ENCODE measurements at regions not wholly inside any gene's neighbourhood (a gene's known extent, or its start where the extent isn't known, plus 50 kb on each side); places are given as distances from the start of the nearest gene placed in this dataset.
A peak's percentile ranks its signal among the peaks of the same experiment; 100 is the strongest.

- H3K27ac ChIP-seq = no peak overlapping the region
- no peaks in the 10 kb centered on the region for H3K9me3 ChIP-seq
- intact Hi-C loops (cut with DNase I) = no loop called here
- no peaks in the 10 kb centered on the region for H3K36me3 ChIP-seq
- peaks cover 0 to 4% (median 0%) of the 10 kb centered on the region in 7 donors for H3K27me3 ChIP-seq
- TF ChIP-seq, protein P1, sequence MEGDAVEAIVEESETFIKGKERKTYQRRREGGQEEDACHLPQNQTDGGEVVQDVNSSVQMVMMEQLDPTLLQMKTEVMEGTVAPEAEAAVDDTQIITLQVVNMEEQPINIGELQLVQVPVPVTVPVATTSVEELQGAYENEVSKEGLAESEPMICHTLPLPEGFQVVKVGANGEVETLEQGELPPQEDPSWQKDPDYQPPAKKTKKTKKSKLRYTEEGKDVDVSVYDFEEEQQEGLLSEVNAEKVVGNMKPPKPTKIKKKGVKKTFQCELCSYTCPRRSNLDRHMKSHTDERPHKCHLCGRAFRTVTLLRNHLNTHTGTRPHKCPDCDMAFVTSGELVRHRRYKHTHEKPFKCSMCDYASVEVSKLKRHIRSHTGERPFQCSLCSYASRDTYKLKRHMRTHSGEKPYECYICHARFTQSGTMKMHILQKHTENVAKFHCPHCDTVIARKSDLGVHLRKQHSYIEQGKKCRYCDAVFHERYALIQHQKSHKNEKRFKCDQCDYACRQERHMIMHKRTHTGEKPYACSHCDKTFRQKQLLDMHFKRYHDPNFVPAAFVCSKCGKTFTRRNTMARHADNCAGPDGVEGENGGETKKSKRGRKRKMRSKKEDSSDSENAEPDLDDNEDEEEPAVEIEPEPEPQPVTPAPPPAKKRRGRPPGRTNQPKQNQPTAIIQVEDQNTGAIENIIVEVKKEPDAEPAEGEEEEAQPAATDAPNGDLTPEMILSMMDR (IDR thresholded peaks at IDR 0.05) = peak in 1 of 9 donors; percentile 6
- no peak for DNase-seq
- peak in 3 of 8 donors; percentile 39 to 76 (median 71) for ATAC-seq
- H3K4me3 ChIP-seq = no peak overlapping the region
- WGBS, 2 donors = 18 to 32% methylated on average over 3 of the region's 3 CpGs
- H3K4me1 ChIP-seq = no peaks in the 10 kb centered on the region
Measured at GRCh38 chr10:2081501-2081900, 344.2 kb upstream of the ADARB2 start.

DNA sequence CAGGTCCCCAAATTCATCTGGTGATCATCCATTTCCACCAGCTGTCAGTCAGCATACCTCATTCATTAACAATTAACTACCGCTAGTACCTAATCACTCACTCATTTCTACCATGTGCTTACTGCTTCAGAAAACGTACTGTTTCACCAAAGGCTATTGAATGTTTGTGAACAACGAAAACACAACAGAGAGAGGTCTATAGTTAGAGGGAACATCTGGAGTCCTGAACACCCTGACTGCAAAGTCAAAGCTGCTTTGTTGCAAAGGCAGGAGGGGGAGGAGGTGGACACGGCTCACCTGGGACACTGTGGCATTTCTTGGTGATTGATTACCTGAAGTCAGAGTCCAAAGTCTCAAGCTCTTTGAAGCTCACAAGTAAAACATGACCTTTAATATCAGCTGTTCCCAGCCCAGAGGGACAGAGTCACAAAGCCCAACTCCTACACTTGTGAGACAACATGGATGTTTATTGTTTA, 342.3 kb upstream of the ADARB2 start:
- H3K4me1 ChIP-seq = no peaks in the 10 kb centered on the region
- intact Hi-C loops (cut with DNase I) = no loop called here
- TF ChIP-seq, protein P1 (IDR thresholded peaks at IDR 0.05) = no peak
- H3K9me3 ChIP-seq = no peaks in the 10 kb centered on the region
- ATAC-seq (no peak), DNase-seq (no peak)
- H3K4me3 ChIP-seq = no peak overlapping the region
- no peaks in the 10 kb centered on the region for H3K27me3 ChIP-seq
- no peak overlapping the region for H3K27ac ChIP-seq
- 66% methylated on average over 4 of the region's 4 CpGs for WGBS, 2 donors
- no peaks in the 10 kb centered on the region for H3K36me3 ChIP-seq

DNA sequence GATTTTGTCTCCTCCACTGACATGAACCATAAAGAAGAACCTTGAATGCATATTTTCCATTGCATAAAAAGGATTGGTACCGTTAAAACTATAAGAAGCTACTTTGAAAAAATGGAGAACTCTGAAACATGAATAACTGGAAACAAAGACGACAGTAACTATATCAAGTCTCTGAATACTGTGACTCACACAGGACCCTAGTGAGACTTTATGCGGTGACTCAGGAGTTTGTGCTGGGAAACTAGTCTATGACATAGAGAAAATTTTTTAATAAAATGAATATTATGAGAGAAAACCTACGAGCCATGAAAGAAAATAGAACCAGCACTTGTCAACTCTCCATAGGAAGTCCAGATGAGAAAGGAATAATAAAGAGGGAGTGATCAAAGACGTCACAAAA, 339.9 kb upstream of the ADARB2 start:
- H3K36me3 ChIP-seq = no peaks in the 10 kb centered on the region
- H3K4me3 ChIP-seq = no peak overlapping the region
- H3K27ac ChIP-seq = no peak overlapping the region
- WGBS, 2 donors = 75 to 80% methylated on average over 5 of the region's 5 CpGs
- TF ChIP-seq, protein P1 (IDR thresholded peaks at IDR 0.05) = no peak
- intact Hi-C loops (cut with DNase I) = no loop called here
- no peaks in the 10 kb centered on the region for H3K9me3 ChIP-seq
- DNase-seq = no peak
- H3K4me1 ChIP-seq = no peaks in the 10 kb centered on the region
- H3K27me3 ChIP-seq = no peaks in the 10 kb centered on the region
- ATAC-seq = no peak

DNA sequence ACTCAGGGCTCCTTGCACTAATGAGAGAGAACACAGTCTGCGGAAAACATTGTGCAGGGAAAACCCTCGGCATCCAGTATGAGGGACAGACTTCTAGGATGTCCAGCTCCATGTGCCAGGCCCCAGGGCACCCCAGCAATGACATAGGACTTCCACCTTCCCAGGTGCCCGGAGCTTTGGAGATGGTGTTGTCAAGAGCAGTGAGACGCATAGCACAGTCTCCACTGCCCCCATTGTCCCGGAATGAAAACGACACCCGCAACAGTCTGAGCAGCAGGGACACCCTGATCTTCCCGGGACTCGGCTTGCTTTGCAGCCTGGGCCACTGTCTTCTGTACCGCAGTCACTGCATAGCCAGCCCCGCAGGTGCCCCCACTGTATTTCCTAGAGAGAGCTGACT, 339.2 kb upstream of the ADARB2 start:
- H3K27me3 ChIP-seq = no peaks in the 10 kb centered on the region
- no peak for DNase-seq
- no peak overlapping the region for H3K4me3 ChIP-seq
- intact Hi-C loops (cut with DNase I) = no loop called here
- TF ChIP-seq, protein P1 (IDR thresholded peaks at IDR 0.05) = no peak
- H3K4me1 ChIP-seq = no peaks in the 10 kb centered on the region
- WGBS, 2 donors = 81 to 85% methylated on average over 11 of the region's 11 CpGs
- H3K9me3 ChIP-seq = no peaks in the 10 kb centered on the region
- no peak overlapping the region for H3K27ac ChIP-seq
- ATAC-seq = no peak
- H3K36me3 ChIP-seq = no peaks in the 10 kb centered on the region
